Cortex of kidney (tissue), 1 donor: ENCODE measurements at regions not wholly inside any gene's neighbourhood (a gene's known extent, or its start where the extent isn't known, plus 50 kb on each side); places are given as distances from the start of the nearest gene placed in this dataset.
"Not testable (repeated sequence)": the region's sequence is repeated elsewhere in the genome, so short reads cannot be mapped to it uniquely, and the experiment has no call there.

Experiments used
- DNase-seq: peaks from one replicate; lab custom pipeline; 2025; lab: John Stamatoyannopoulos, UW

GRCh38 chr1:67530071-67530470 lies 99.9 kb upstream of the SERBP1 start:
- no peak for DNase-seq

GRCh38 chr1:67532452-67533216 lies 102.4 kb upstream of the SERBP1 start:
- DNase-seq, result no peak

GRCh38 chr1:67534627-67535065 lies 104.4 kb upstream of the SERBP1 start:
- no peak for DNase-seq

GRCh38 chr1:67535474-67535873 lies 105.3 kb upstream of the SERBP1 start:
- DNase-seq, result no peak

GRCh38 chr1:67536957-67537666 lies 106.9 kb upstream of the SERBP1 start:
- DNase-seq, result no peak

- no peak for DNase-seq
Measured at GRCh38 chr1:67537667-67538018, 107.4 kb upstream of the SERBP1 start.

GRCh38 chr1:67540025-67540732 lies 110.0 kb upstream of the SERBP1 start:
- no peak for DNase-seq

DNA sequence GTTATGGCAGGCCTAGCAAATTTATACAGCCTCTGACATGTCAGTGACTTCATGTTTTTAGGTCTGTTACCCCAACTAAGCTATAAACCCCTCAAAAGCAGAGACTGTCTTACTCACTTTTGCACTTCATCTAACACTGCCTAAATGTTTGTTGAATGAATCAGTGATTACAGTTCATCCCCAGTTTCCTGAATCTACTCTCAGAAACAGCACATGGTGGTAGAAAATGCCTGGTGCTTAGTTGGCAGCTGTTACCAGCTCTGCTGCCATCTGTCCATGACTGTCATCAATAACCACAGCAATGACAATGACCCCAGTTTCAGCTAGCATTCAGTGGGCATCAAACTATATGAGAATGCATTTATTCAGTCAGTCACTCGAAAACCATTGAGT lies 110.5 kb upstream of the SERBP1 start:
- DNase-seq, result no peak

DNA sequence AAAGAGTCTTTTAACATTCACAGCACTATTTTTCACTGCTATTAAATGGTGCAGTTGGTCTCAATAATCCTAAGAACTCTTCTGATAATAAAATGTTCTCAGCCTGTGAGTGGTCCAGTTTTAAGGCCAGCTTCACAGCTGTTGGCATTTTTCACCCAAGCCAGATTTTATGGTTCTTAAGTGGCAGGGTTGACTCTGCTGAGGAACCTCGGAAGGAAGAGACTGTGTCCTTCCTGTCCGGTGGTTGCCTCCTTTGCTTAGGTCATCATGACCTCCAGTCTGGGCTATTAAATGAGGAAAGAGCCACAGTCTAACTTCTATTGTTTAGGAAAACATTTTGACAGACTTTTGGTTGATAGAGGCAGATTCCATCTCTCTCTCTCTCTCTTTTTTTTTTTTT lies 112.5 kb upstream of the SERBP1 start:
- DNase-seq, result no peak

DNA sequence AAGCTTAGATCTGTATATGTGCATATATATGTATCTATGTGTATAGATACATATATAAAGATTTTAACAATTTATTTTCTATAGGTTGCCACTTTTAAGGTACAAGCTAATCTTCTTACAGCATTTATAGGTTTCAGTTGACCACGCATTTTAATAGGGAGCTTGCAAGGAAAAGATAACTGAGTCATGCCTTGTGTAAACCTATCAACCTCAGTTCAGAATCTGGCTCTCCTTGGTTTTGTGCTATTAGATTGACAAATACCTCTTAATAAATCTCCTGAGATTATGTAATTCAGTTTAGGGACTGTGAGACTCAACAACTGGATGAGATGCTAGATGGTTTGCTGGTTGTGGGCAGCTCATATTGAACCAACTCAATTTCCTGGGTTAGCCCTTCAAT lies 114.7 kb upstream of the SERBP1 start:
- no peak for DNase-seq

DNA sequence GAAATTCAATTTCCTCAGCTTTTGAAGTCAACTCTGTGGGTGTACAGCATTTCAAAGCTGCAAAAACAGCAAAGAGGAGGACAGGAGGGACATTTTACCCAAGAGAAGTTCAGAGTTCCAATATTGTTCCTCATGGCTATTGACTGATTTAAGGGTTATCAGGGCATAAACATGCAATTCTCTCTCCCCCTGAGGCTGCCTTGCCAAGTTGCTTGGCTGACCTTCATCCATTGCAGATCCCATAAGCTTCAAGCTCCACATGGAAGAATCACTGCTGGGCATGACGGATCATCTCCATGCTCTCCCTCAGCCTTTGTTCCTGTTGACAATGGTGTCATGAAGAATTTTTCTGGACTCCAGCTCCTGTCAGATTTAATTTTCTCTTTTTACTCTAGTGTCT lies 115.2 kb upstream of the SERBP1 start:
- no peak for DNase-seq

GRCh38 chr1:67551375-67551774 lies 121.2 kb upstream of the SERBP1 start:
- DNase-seq, result no peak

DNA sequence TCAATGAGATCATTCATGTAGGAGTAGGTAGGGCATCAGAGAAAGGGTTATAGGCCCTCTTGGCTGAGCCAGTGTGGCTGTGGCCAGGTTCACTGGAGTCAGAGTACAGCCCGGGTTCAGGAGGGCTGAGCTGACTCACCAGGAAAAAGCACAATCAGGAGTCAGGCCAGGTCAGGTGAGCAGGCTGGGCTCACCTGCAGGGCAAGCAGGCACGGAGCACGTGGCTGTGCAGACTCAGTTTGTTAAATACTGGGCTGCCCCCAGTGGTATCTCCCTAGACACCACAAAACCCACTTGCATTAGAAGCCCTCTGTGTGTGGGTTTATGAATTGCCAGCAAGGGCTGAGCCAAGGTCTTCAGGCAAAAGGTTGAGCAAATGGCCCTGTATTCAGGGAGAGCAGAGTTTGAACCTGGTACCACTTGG lies 122.1 kb upstream of the SERBP1 start:
- DNase-seq, result peak; percentile 23

GRCh38 chr1:67554204-67554603 lies 124.0 kb upstream of the SERBP1 start:
- DNase-seq, result not testable (repeated sequence)

DNA sequence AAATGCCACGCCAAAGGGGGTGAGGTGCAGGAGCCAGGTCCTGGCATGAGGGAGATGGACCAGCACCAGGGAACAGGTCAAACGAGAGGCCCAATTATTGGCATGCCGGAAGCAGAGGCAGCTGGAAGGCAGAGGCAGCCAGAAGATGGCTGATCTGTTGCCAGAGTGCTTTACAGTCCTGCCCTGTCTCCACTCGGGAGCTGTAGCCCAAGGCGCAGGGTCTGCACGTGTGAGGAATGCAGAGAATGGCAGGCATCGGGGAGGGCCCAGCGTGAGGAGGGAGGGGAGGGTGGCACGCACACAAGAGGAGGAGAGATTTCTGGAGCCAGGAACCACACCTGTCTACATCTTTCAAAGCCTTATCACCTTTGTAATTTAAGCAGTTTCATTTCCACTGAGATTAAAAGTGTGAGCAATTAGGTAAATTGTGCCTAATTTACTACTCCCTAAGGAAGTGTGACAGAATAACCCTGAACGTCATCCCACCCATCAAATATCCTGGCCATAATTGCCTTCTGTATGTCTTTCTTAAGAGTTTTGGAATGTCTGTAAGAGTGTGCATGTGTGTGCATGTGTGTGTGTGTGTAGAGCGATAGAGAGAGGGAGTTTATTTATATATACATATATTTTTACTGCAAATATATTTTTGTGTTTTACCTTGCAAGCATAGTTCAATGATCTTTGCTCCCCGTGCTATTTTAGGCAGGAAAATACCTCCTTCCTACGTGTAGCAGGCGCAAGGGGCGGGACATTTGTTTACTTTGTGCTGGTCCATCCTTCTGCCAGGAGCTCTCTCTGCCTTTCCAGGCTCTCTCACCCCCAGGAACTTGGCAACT lies 125.5 kb upstream of the SERBP1 start:
- no peak for DNase-seq

- DNase-seq, result no peak
Measured at GRCh38 chr1:67556297-67556900, 126.2 kb upstream of the SERBP1 start.

- DNase-seq, result no peak
Measured at GRCh38 chr1:67557696-67558448, 127.1 kb upstream of the GADD45A start.

DNA sequence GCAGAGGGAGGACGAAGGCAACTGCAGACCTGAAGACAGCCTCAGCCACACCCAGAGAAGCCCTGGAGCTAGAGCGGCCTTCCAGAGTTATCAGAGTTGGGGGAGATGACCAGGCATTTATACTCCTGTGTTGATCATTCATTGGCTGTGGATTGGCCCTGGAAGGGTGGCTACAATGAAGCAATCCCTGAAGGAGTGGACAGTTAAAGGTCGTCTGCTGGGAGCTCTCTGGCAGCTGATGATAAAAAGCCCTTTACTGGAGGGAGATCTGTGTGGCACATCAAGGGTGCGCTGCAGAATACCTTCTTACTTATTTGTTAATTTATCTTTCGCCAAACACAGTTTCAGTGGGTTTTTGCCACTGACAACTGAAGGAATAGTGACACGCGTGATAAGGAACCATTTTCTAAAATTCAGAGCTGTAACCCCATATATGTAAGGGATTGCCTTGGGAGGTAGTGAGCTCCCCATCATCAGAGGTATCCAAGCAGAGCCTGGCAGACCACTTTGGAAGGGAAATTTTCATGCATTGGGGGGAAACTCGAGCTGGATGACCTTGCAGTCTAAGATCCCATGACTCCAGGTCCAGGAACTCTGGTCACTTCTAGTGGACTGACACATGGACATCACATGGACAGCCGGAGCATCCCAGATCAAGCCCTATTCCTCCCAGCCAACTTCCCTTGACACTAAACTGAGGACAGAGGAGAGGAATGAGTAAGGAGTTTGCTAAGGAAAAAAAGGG lies 126.4 kb upstream of the GADD45A start:
- DNase-seq, result no peak

DNA sequence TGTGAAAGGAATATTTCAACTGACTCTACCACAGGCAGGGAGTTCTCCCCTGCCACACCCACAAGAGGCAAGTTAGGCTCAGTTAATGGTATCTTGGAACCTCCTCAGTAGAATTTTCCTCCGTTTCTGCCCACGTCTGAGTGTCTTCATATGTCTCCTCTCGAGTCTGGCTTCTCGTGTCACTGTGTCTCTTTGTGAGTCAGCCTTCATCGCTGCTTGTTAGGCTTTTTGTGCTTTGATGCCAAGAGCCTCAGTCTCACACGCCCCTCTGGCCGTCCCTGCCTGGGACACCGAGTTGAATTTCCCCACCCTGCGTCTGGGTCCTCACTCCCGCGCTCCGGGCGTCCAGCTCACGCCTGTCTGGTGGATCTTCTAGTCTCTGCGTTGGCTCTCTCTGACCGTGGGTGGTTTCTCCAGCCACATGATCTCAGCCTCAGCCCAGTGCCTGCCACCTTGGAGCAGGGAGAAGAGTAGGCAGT lies 125.7 kb upstream of the GADD45A start:
- DNase-seq, result no peak
